H1 (cell line): ENCODE measurements at regions not wholly inside any gene's neighbourhood (a gene's known extent, or its start where the extent isn't known, plus 50 kb on each side); places are given as distances from the start of the nearest gene placed in this dataset.

Source experiments
- CTCF ChIA-PET: fragments of 300-600 bp; sonication (Branson Sonifier 250); formaldehyde crosslinking; loops from one replicate; lab custom pipeline; 2021; ENCODE audit not compliant: partially characterized antibody; lab: Charles Lee
- POLR2A ChIA-PET: fragments of 300-600 bp; sonication (Branson Sonifier 250); formaldehyde crosslinking; loops from one replicate; lab custom pipeline; 2021; ENCODE audit warnings: inconsistent platforms; ENCODE audit not compliant: partially characterized antibody; lab: Charles Lee
- DNase-seq, 2 experiments: peaks; one replicate each; pipeline versions ENCODE4 v3.0.0 to v3.0.0-alpha.2; 2010 to 2022; ENCODE audit warnings: low spot score in 2 of 2, low read depth in 1 of 2, mixed read lengths in 1 of 2
- FAIRE-seq: peaks from 2 replicates; lab custom pipeline; 2011; peaks lifted over from hg19 to GRCh38; lab: Jason Lieb, UNC
- H2AFZ ChIP-seq: 2 replicates; pipeline ENCODE4 v1.8.1; 2012; ENCODE audit warnings: low read length, inconsistent platforms
- H2AK5ac ChIP-seq: 2 replicates; pipeline ENCODE4 v1.6.1; 2013; ENCODE audit warnings: low read depth, low read length
- H2BK120ac ChIP-seq: replicated peaks from 2 replicates; pipeline ENCODE3; 2013; ENCODE audit warnings: low read depth, low read length, inconsistent platforms
- H2BK12ac ChIP-seq: 2 replicates; pipeline ENCODE4 v1.6.1; 2013; ENCODE audit warnings: low read depth, low read length
- H2BK15ac ChIP-seq: 2 replicates; pipeline ENCODE4 v1.6.1; 2013; ENCODE audit warnings: low read length
- H2BK20ac ChIP-seq: 2 replicates; pipeline ENCODE4 v1.6.1; 2013; ENCODE audit warnings: low read length
- H2BK5ac ChIP-seq: 2 replicates; pipeline ENCODE4 v1.6.1; 2013; ENCODE audit warnings: low read depth, low read length
- H3K14ac ChIP-seq: 2 replicates; pipeline ENCODE4 v1.6.1; 2013; ENCODE audit warnings: inconsistent platforms; ENCODE audit not compliant: insufficient read length
- H3K18ac ChIP-seq: 2 replicates; pipeline ENCODE4 v1.6.1; 2013; ENCODE audit warnings: low read length; ENCODE audit errors: extremely low read depth
- H3K23ac ChIP-seq: 2 replicates; pipeline ENCODE4 v1.6.1; 2013; ENCODE audit warnings: inconsistent platforms; ENCODE audit not compliant: insufficient read length
- H3K23me2 ChIP-seq: 2 replicates; pipeline ENCODE4 v1.6.1; 2013; ENCODE audit warnings: low read depth, low read length
- H3K27ac ChIP-seq: 2 replicates; pipeline ENCODE4 v1.6.1; 2011; ENCODE audit warnings: low read depth, low read length, inconsistent platforms
- H3K27me3 ChIP-seq, 4 experiments: replicated peaks in 1 of 4; 1 replicate in 1 of 4; 2 replicates in 3 of 4; pipeline versions ENCODE4 v1.6.1 to v1.8.1; 2011 to 2013; ENCODE audit warnings: low read length in 3 of 4, mild to moderate bottlenecking in 3 of 4, inconsistent platforms in 2 of 4, mixed read lengths in 2 of 4, moderate library complexity in 1 of 4; ENCODE audit not compliant: control insufficient read depth in 3 of 4, insufficient read depth in 3 of 4; ENCODE audit errors: extremely low read depth in 1 of 4
- H3K36me3 ChIP-seq, 4 experiments: 2 replicates each; pipeline versions ENCODE4 v1.6.1 to v1.8.1; 2011 to 2013; ENCODE audit warnings: mild to moderate bottlenecking in 4 of 4, low read length in 3 of 4, moderate library complexity in 2 of 4, control low read depth in 1 of 4, inconsistent platforms in 1 of 4; ENCODE audit not compliant: insufficient read depth in 4 of 4, control insufficient read depth in 2 of 4
- H3K4ac ChIP-seq: replicated peaks from 2 replicates; pipeline ENCODE3; 2013; ENCODE audit warnings: low read length, low read depth, mixed read lengths, inconsistent platforms; ENCODE audit not compliant: insufficient read length
- H3K4me1 ChIP-seq, 4 experiments: replicated peaks in 1 of 4; 1 replicate in 1 of 4; 2 replicates in 3 of 4; pipeline versions ENCODE4 v1.6.1 to v1.8.1; 2011 to 2013; ENCODE audit warnings: low read length in 3 of 4, inconsistent platforms in 2 of 4, mixed read lengths in 1 of 4; ENCODE audit not compliant: insufficient read depth in 4 of 4, control insufficient read depth in 3 of 4
- H3K4me2 ChIP-seq, 2 experiments: 2 replicates each; pipeline versions ENCODE4 v1.6.1 to v1.8.1; 2011 to 2013; ENCODE audit warnings: low read depth in 2 of 2, low read length in 2 of 2, control low read depth in 1 of 2, inconsistent platforms in 1 of 2, mild to moderate bottlenecking in 1 of 2; ENCODE audit not compliant: insufficient read depth in 1 of 2
- H3K4me3 ChIP-seq, 4 experiments: fragments of 200-600, 300-600 bp in 1 of 4; sonication (generic), shearing (Covaris generic), sonication (Bioruptor Twin) in 1 of 4; 2 replicates each; pipeline versions ENCODE4 v1.5.1 to v1.8.1; 2011 to 2016; ENCODE audit warnings: low read length in 4 of 4, low read depth in 3 of 4, control low read depth in 2 of 4, inconsistent platforms in 2 of 4, mild to moderate bottlenecking in 2 of 4, mixed read lengths in 1 of 4, moderate library complexity in 1 of 4; ENCODE audit not compliant: insufficient read depth in 2 of 4; ENCODE audit errors: extremely low read depth in 1 of 4
- H3K56ac ChIP-seq: replicated peaks from 2 replicates; pipeline ENCODE3; 2013; ENCODE audit warnings: low read depth, mild to moderate bottlenecking, mixed read lengths, low read length, inconsistent platforms; ENCODE audit not compliant: insufficient read length
- H3K79me1 ChIP-seq: 2 replicates; pipeline ENCODE4 v1.6.1; 2013; ENCODE audit warnings: low read depth, low read length, control low read depth
- H3K79me2 ChIP-seq, 2 experiments: 2 replicates each; pipeline versions ENCODE4 v1.6.1 to v1.8.1; 2012 to 2013; ENCODE audit warnings: low read length in 2 of 2, mild to moderate bottlenecking in 2 of 2, inconsistent platforms in 1 of 2; ENCODE audit not compliant: insufficient read depth in 2 of 2, control insufficient read depth in 1 of 2
- H3K9ac ChIP-seq, 4 experiments: replicated peaks in 1 of 4; 1 replicate in 1 of 4; 2 replicates in 3 of 4; pipeline versions ENCODE4 v1.6.1 to v1.8.1; 2011 to 2013; ENCODE audit warnings: low read depth in 3 of 4, low read length in 3 of 4, control low read depth in 2 of 4, mild to moderate bottlenecking in 2 of 4, moderate library complexity in 2 of 4, inconsistent platforms in 1 of 4; ENCODE audit errors: extremely low read depth in 1 of 4
- H3K9me3 ChIP-seq, 2 experiments: 2 replicates each; pipeline versions ENCODE4 v1.6.1 to v1.8.1; 2012 to 2013; ENCODE audit warnings: mild to moderate bottlenecking in 2 of 2, moderate library complexity in 2 of 2, control low read depth in 1 of 2, inconsistent platforms in 1 of 2, low read depth in 1 of 2, low read length in 1 of 2, mixed read lengths in 1 of 2; ENCODE audit not compliant: insufficient read depth in 2 of 2
- H4K20me1 ChIP-seq, 2 experiments: replicated peaks in 1 of 2; 2 replicates each; pipeline versions ENCODE3 to v1.8.1; 2011 to 2013; ENCODE audit warnings: inconsistent platforms in 2 of 2, low read length in 2 of 2, mild to moderate bottlenecking in 1 of 2; ENCODE audit not compliant: insufficient read depth in 2 of 2, control insufficient read depth in 1 of 2
- H4K5ac ChIP-seq: 2 replicates; pipeline ENCODE4 v1.6.1; 2013; ENCODE audit warnings: low read length, low read depth, mixed read lengths, inconsistent platforms; ENCODE audit not compliant: insufficient read length
- H4K8ac ChIP-seq: 2 replicates; pipeline ENCODE4 v1.8.0; 2013; ENCODE audit warnings: mild to moderate bottlenecking, moderate library complexity, low read length, inconsistent platforms; ENCODE audit not compliant: insufficient read depth; ENCODE audit errors: extremely low read depth
- H4K91ac ChIP-seq: replicated peaks from 2 replicates; pipeline ENCODE3; 2013; ENCODE audit warnings: low read length, mixed read lengths, inconsistent platforms; ENCODE audit not compliant: insufficient read length
- ATF2 ChIP-seq: IDR thresholded peaks from 2 replicates; pipeline ENCODE4 v1.6.1; 2012; ENCODE audit warnings: low read length, inconsistent platforms
- CBX5 ChIP-seq: fragments of 300-800, 300-1000 bp; sonication (generic); IDR thresholded peaks from 2 replicates; pipeline ENCODE4 v1.7.1; 2016; ENCODE audit warnings: antibody characterized with exemption, low read length, low read depth
- CBX8 ChIP-seq: fragments of 300-800, 300-1000 bp; sonication (generic); IDR thresholded peaks from 2 replicates; pipeline ENCODE4 v1.7.1; 2016; ENCODE audit warnings: low read depth, low read length, borderline replicate concordance
- CEBPB ChIP-seq: IDR thresholded peaks from 2 replicates; pipeline ENCODE4 v1.6.1; 2012; ENCODE audit warnings: low read depth, low read length
- CHD2 ChIP-seq: IDR thresholded peaks from 2 replicates; pipeline ENCODE4 v1.6.1; 2012; ENCODE audit warnings: low read length, improper control_type of control experiment
- EGR1 ChIP-seq: IDR thresholded peaks from 2 replicates; pipeline ENCODE4 v1.6.1; 2011; ENCODE audit warnings: low read depth, low read length, borderline replicate concordance
- GABPA ChIP-seq: IDR thresholded peaks from 2 replicates; pipeline ENCODE4 v1.6.1; 2011; ENCODE audit warnings: mild to moderate bottlenecking, low read length, moderate library complexity, borderline replicate concordance; ENCODE audit not compliant: insufficient read depth
- MAFK ChIP-seq: IDR thresholded peaks from 2 replicates; pipeline ENCODE4 v1.6.1; 2012; ENCODE audit warnings: low read depth, mild to moderate bottlenecking, improper control_type of control experiment, low read length
- RNF2 ChIP-seq: fragments of 200-900, 300-1000 bp; sonication (generic); IDR thresholded peaks from 2 replicates; pipeline ENCODE4 v1.7.1; 2016; ENCODE audit warnings: borderline replicate concordance, low read depth, mild to moderate bottlenecking, antibody characterized with exemption, low read length; ENCODE audit not compliant: poor library complexity, severe bottlenecking; ENCODE audit errors: missing control alignments
- SIX5 ChIP-seq: IDR thresholded peaks from 2 replicates; pipeline ENCODE4 v1.6.1; 2011; ENCODE audit warnings: mild to moderate bottlenecking, low read depth, low read length
- WGBS, 2 experiments: shearing (Covaris generic) in 1 of 2; methylation state at CpG; one replicate each; pipeline versions ENCODE4 v1.1.6 to v1.1.7; 2013 to 2015; ENCODE audit warnings: low lambda C conversion rate in 2 of 2, mixed read lengths in 2 of 2, inconsistent platforms in 1 of 2, low coverage in 1 of 2, missing lambda C conversion rate in 1 of 2; ENCODE audit not compliant: insufficient replicate concordance in 2 of 2, insufficient coverage in 1 of 2, insufficient read length in 1 of 2; ENCODE audit errors: extremely low coverage in 1 of 2, missing lambda C conversion rate in 1 of 2; 5-methylcytosine and 5-hydroxymethylcytosine counted together

DNA sequence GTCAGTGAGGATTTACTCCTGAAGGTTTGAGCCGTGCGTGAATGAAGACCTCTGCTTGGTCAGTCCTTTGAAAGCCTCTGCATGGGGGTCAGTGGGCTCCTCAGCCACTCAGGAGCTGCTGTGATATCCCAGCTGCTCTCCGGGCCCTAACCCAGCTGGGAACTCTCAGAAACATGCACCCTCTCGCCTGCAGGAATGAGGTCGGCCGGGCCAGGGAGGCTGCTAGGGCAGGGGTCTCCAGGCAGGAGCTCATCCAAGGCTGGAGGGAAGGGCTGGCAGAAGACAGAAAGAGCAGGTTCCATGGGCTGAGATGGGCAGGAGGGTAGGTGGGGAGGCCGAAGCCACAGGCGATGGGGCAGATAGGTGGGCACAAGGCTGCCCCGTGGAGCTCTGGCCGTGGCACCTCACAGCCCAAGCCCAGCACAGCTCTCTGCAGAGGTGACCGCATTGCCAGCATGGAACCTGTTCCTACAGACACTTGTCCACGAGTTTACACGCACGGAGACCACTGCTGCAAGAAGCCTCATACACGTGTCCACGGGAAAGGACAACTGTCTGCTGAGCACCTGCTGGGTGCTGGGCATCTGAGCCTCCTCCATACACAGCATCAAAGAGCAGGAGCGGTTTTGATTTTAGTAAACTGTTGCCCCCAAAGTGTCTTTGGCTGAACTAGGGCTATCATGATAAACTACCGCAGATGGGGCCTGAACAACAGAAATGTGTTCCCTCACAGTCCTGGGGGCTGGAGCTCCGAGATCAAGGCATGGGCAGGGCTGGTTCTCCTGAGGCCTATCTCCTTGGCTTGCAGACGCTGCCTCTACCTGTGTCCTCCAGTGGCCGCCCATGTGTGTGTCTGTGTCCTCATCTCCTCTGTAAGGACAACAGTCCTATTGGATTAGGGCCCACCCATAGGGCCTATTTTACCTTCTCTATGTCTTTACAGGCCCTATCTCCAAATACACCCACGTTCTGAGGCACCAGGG is 85.2 kb upstream of the ADAMTS2 start:
- no peak overlapping the region for H3K4ac ChIP-seq
- peaks cover 0 to 6% of the 10 kb centered on the region in 2 experiments; a peak in 1 of 4 replicates for H3K9me3 ChIP-seq
- no peak for DNase-seq
- no peak overlapping the region for H3K14ac ChIP-seq
- no peaks in the 10 kb centered on the region; a peak in 1 of 7 replicates for H3K27me3 ChIP-seq
- no peaks in the 10 kb centered on the region for H3K79me2 ChIP-seq
- H3K9ac ChIP-seq, result no peak overlapping the region
- CTCF ChIA-PET, result interaction anchor here (1.1 kb wide), 1 partner anchor 270 kb away, joined by 3 read pairs; no protein-coding TSS in a partner anchor
- no peaks in the 10 kb centered on the region for H3K79me1 ChIP-seq
- no peak overlapping the region for H2AFZ ChIP-seq
- no peak overlapping the region for H4K91ac ChIP-seq
- H4K20me1 ChIP-seq, result no peaks in the 10 kb centered on the region
- H3K23me2 ChIP-seq, result no peaks in the 10 kb centered on the region
- no peak overlapping the region for H3K4me2 ChIP-seq
- no peaks in the 10 kb centered on the region for H3K36me3 ChIP-seq
- no peak overlapping the region for H2BK20ac ChIP-seq
- H3K4me3 ChIP-seq, result no peak overlapping the region
- H2BK12ac ChIP-seq, result no peak overlapping the region
- H3K18ac ChIP-seq, result no peak overlapping the region
- 89% methylated on average over 22 of the region's 22 CpGs; no CpG with 5 or more reads in 1 of the 2 experiments for WGBS, 2 experiments
- no peak overlapping the region for H4K8ac ChIP-seq
- H4K5ac ChIP-seq, result no peak overlapping the region
- H2BK120ac ChIP-seq, result no peak overlapping the region
- no peak overlapping the region for H2AK5ac ChIP-seq
- no peak overlapping the region for H3K56ac ChIP-seq
- H3K27ac ChIP-seq, result no peak overlapping the region
- no peak overlapping the region for H2BK15ac ChIP-seq
- no peak overlapping the region for H3K23ac ChIP-seq
- H3K4me1 ChIP-seq, result no peaks in the 10 kb centered on the region; a peak in 2 of 7 replicates
- no peak for FAIRE-seq
- POLR2A ChIA-PET, result no interaction called here
- no peak overlapping the region for H2BK5ac ChIP-seq
- TF ChIP-seq RNF2 (no peak), CHD2 (no peak), SIX5 (no peak), GABPA (no peak), CBX8 (no peak), EGR1 (no peak), ATF2 (no peak), MAFK (no peak), CEBPB (no peak), CBX5 (no peak)
